Glomerular endothelial cell (primary cell): ENCODE measurements at regions not wholly inside any gene's neighbourhood (a gene's known extent, or its start where the extent isn't known, plus 50 kb on each side); places are given as distances from the start of the nearest gene placed in this dataset.
"Not testable (repeated sequence)": the region's sequence is repeated elsewhere in the genome, so short reads cannot be mapped to it uniquely, and the experiment has no call there.

Experiments used
- DNase-seq: peaks from one replicate; pipeline ENCODE4 v3.0.0-alpha.2; 2011; ENCODE audit warnings: low read depth, low spot score; ENCODE audit errors: extremely low read depth

- DNase-seq, result no peak
Observed at GRCh38 chr3:106115557-106115956, 246.7 kb upstream of the CBLB start.

- no peak for DNase-seq
Observed at GRCh38 chr3:106116733-106117489, 248.1 kb upstream of the CBLB start.

GRCh38 chr3:106117490-106117858, 248.7 kb upstream of the CBLB start:
- DNase-seq, result no peak

- no peak for DNase-seq
Observed at GRCh38 chr3:106119614-106120082, 250.8 kb upstream of the CBLB start.

DNA sequence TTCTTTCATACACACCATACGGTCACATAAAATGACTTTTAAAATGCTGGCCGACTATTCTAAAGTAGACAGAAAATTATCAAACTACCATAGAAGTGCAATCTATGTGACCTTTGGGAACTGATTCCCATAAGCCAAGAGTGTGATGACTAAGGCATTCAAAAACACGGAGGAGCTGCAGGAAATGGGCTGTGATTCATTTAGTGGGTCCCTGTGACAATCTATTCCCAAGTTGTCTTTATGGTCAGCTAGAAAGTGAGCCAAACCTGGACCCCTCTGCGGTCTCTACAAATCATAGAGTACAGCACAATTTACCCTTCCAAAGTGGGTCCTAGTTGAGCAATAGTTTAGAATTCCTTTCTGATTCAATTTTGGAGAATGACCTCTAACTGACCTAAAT, 251.5 kb upstream of the CBLB start:
- DNase-seq, result no peak

- no peak for DNase-seq
Observed at GRCh38 chr3:106121491-106122289, 252.9 kb upstream of the CBLB start.

DNA sequence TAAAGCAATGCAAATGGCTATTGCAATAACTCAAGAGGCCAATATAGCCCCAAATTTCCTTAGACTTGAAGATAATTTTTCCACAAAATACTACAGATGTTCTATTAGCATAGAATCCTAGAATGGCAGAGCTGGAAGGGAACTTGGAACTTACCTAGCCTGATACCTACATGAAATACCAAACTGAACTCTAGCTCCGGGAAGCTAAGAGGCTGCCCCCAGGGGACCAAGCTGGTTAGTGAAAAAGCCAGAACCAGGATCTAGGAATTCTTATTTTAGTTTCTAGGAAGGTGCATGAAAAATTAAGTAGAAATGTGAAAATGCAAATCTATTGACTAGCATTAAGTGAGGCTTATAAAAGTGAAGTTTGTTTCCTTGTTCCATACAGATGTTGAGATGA, 256.0 kb upstream of the CBLB start:
- no peak for DNase-seq

GRCh38 chr3:106125321-106125720, 256.5 kb upstream of the CBLB start:
- DNase-seq, result no peak

- no peak for DNase-seq
Observed at GRCh38 chr3:106126067-106126845, 257.4 kb upstream of the CBLB start.

- no peak for DNase-seq
Observed at GRCh38 chr3:106126846-106127235, 258.0 kb upstream of the CBLB start.

GRCh38 chr3:106129939-106130338, 261.1 kb upstream of the CBLB start:
- DNase-seq, result no peak

DNA sequence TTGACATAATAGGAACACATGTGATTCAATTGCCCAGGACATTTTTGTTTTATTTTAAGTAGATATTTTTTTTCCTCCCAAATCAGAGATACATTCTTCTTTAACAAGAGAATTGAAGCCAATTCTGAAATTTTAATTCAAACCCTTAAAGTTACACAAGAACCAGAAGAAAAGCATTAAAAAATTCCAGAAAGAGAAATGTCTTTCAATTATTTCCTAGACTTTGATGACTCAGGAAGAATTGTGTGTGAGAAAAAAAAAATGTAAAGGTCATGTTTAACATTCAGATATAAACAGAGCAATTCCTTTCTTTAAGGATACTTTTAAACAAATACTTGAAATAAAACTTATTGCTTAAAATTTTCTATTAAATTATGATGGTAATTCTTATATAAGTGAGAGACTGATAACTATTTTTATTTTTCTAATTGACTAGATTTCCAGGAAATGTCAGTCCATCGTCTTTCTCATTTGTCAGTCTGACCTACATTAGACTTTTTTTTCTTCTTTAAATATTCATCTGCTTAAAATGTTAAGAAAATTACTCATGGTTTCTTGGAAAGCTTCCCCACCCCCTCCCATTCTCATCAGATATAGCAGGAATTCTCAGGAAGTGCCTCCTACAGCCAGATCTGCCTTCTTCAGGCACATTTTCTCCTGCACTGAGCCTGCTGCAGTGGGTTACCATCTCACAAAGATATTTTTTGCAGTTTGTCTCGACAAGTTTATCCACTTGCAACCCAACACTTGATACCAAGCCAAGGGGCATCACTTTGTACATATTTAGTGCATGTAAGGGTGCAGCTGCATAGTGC, 261.8 kb upstream of the CBLB start:
- peak; percentile 7 for DNase-seq

- no peak for DNase-seq
Observed at GRCh38 chr3:106135451-106136160, 266.8 kb upstream of the CBLB start.

GRCh38 chr3:106139826-106140225, 271.0 kb upstream of the CBLB start:
- no peak for DNase-seq

GRCh38 chr3:106140431-106140830, 271.6 kb upstream of the CBLB start:
- DNase-seq, result no peak

DNA sequence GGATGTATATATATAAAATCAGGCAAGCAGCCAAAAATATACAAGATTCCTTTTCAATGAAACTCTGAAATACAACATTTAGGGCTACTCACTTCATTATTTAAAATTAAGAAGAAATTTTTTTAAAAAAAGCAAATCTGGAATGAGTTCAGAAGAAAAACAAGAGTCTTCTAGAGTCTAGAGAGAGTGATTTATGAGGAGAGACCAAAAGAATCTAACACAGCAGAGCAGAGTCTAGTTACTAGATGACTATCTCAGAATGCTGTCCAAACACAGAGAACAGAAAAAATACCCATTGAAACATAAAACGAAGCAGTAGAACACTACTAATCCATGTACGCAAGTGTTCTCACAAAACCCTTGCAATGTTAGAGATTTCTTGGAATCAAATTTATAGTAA, 275.2 kb upstream of the CBLB start:
- DNase-seq, result no peak

GRCh38 chr3:106148440-106149082, 279.7 kb upstream of the CBLB start:
- not testable (repeated sequence) for DNase-seq

GRCh38 chr3:106157411-106157810, 288.6 kb upstream of the CBLB start:
- DNase-seq, result no peak

DNA sequence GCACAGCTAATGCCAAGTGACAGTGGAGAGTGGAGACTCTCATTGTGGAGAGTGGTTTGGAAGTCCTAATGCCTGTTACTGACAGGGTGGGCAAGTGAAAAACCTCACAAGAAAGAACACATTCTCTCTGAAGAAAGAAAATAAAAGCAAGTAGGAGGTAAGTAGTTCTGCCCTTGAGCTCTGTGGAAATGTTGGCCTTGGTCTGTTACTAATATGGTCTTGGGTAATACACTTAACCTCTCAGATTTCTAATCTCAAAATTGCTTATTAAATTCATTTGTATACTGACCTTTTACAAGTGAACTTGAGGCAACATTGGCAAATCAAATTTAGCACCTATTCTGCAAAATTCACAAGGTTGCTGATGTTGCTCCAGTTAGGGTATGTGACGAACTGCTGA, 291.6 kb upstream of the CBLB start:
- no peak for DNase-seq
